ENCODE measurements at regions not wholly inside any gene's neighbourhood (a gene's known extent, or its start where the extent isn't known, plus 50 kb on each side); places are given as distances from the start of the nearest gene placed in this dataset.
A peak's percentile ranks its signal among the peaks of the same experiment; 100 is the strongest.

- no peak for DNase-seq (ENCODE audit: low read depth)
- no peak for TF ChIP-seq CTCF (IDR thresholded peaks at IDR 0.05; ENCODE audit: insufficient read depth, low read length)
- H3K4me3 ChIP-seq (ENCODE audit: low read depth, low read length): no peak overlapping the region
These were observed 1449.0 kb downstream of the OTOL1 start for GRCh38 chr3:162945626-162946025.

GRCh38 chr3:162956711-162957110 lies 1460.1 kb downstream of the OTOL1 start:
- DNase-seq (ENCODE audit: low read depth): no peak
- no peak for TF ChIP-seq CTCF (IDR thresholded peaks at IDR 0.05; ENCODE audit: insufficient read depth, low read length)
- H3K4me3 ChIP-seq (ENCODE audit: low read depth, low read length): no peak overlapping the region

- DNase-seq (ENCODE audit: low read depth): no peak
- H3K4me3 ChIP-seq (ENCODE audit: low read depth, low read length): no peak overlapping the region
- TF ChIP-seq CTCF (IDR thresholded peaks at IDR 0.05; ENCODE audit: insufficient read depth, low read length): no peak
These were observed 1463.7 kb downstream of the OTOL1 start for GRCh38 chr3:162960269-162960668.

GRCh38 chr3:162970292-162970691 lies 1473.7 kb downstream of the OTOL1 start:
- no peak for TF ChIP-seq CTCF (IDR thresholded peaks at IDR 0.05; ENCODE audit: insufficient read depth, low read length)
- DNase-seq (ENCODE audit: low read depth): no peak
- H3K4me3 ChIP-seq (ENCODE audit: low read depth, low read length): no peak overlapping the region

- no peak for DNase-seq (ENCODE audit: low read depth)
- TF ChIP-seq CTCF (IDR thresholded peaks at IDR 0.05; ENCODE audit: insufficient read depth, low read length): no peak
- H3K4me3 ChIP-seq (ENCODE audit: low read depth, low read length): no peak overlapping the region
These were observed 1475.1 kb downstream of the OTOL1 start for GRCh38 chr3:162971715-162972114.

GRCh38 chr3:162973428-162973917 lies 1476.9 kb downstream of the OTOL1 start:
- DNase-seq (ENCODE audit: low read depth): no peak
- no peak for TF ChIP-seq CTCF (IDR thresholded peaks at IDR 0.05; ENCODE audit: insufficient read depth, low read length)
- H3K4me3 ChIP-seq (ENCODE audit: low read depth, low read length): no peak overlapping the region

GRCh38 chr3:162978136-162978535 lies 1481.5 kb downstream of the OTOL1 start:
- no peak for TF ChIP-seq CTCF (IDR thresholded peaks at IDR 0.05; ENCODE audit: insufficient read depth, low read length)
- no peak overlapping the region for H3K4me3 ChIP-seq (ENCODE audit: low read depth, low read length)
- DNase-seq (ENCODE audit: low read depth): peak; percentile 26

Data from fibroblast of the aortic adventitia (primary cell).